Effector memory CD8-positive, alpha-beta T cell (primary cell): ENCODE measurements at regions not wholly inside any gene's neighbourhood (a gene's known extent, or its start where the extent isn't known, plus 50 kb on each side); places are given as distances from the start of the nearest gene placed in this dataset.

Source experiments
- ATAC-seq: fragments of 150-1000 bp; cut with Tn5 transposase; replicated peaks from 2 replicates; pipeline ENCODE4 v1.10.0; 2021; ENCODE audit warnings: mild to moderate bottlenecking, moderate library complexity
- DNase-seq, 3 experiments: peaks; one replicate each; pipeline ENCODE4 v3.0.0; 2021
- H3K27ac Mint-ChIP-seq, 2 donors: one replicate each; pipeline ENCODE4 v1.8.0; 2022; ENCODE audit warnings: mild to moderate bottlenecking in 2 of 2, mixed read lengths in 2 of 2, moderate library complexity in 2 of 2
- H3K27me3 Mint-ChIP-seq, 2 donors: one replicate each; pipeline ENCODE4 v1.8.0; 2022; ENCODE audit warnings: mixed read lengths in 2 of 2
- H3K36me3 Mint-ChIP-seq: one replicate; pipeline ENCODE4 v1.8.0; 2022; ENCODE audit warnings: mild to moderate bottlenecking, moderate library complexity, mixed read lengths; ENCODE audit not compliant: insufficient read depth
- H3K4me1 Mint-ChIP-seq, 2 donors: one replicate each; pipeline ENCODE4 v1.8.0; 2022; ENCODE audit warnings: low read depth in 2 of 2, mixed read lengths in 2 of 2
- H3K4me3 Mint-ChIP-seq, 2 donors: one replicate each; pipeline ENCODE4 v1.8.0; 2022; ENCODE audit warnings: mild to moderate bottlenecking in 2 of 2, mixed read lengths in 2 of 2, moderate library complexity in 2 of 2
- H3K9me3 Mint-ChIP-seq, 2 donors: one replicate each; pipeline ENCODE4 v1.8.0; 2022; ENCODE audit warnings: mixed read lengths in 2 of 2

DNA sequence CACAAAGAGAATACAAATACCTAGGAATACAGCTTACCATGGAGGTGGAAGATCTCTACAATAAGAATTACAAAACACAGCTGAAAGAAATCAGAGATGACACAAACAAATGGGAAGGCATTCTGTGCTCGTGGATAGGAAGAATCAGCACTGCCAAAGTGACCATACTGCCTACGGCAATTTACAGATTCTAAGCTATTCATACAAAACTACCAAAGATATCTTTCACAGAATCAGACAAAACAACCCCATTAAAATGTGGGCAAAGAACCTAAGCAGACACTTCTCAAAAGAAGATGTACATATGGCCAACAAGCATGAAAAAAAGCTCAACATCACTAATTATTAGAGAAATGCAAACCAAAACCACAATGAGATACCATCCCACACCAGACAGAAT lies 133.2 kb upstream of the SSTR4 start:
- Mint-ChIP-seq H3K4me3 (no peak overlapping the region), H3K9me3 (peaks cover 0 to 7% of the 10 kb centered on the region in 2 donors), H3K36me3 (no peaks in the 10 kb centered on the region), H3K27ac (no peak overlapping the region), H3K4me1 (no peaks in the 10 kb centered on the region), H3K27me3 (no peaks in the 10 kb centered on the region)
- ATAC-seq (no peak), DNase-seq (no peak)

DNA sequence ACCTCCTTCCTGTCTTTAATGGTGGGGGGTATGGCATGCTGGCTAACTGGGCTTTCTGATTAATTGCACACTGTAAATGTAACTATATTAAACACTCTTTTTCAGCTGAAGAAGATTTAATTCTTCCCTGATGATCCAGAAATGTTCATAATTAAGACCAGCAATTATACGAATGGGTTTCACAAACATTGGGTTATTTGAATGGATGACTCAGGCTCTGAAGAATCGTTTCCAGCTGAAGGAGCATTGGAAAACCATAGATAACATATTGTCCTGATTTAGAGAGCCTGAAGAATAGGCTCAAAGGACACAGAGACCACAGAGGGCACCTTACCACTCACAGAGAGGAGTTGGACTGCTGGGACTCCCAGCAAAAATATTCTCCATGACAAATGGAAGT lies 130.7 kb upstream of the SSTR4 start:
- H3K27me3 Mint-ChIP-seq: no peaks in the 10 kb centered on the region
- no peaks in the 10 kb centered on the region for H3K4me1 Mint-ChIP-seq
- H3K36me3 Mint-ChIP-seq: no peaks in the 10 kb centered on the region
- no peak overlapping the region for H3K4me3 Mint-ChIP-seq
- no peak for DNase-seq
- H3K9me3 Mint-ChIP-seq: peaks cover 0 to 7% of the 10 kb centered on the region in 2 donors
- H3K27ac Mint-ChIP-seq: no peak overlapping the region
- no peak for ATAC-seq

DNA sequence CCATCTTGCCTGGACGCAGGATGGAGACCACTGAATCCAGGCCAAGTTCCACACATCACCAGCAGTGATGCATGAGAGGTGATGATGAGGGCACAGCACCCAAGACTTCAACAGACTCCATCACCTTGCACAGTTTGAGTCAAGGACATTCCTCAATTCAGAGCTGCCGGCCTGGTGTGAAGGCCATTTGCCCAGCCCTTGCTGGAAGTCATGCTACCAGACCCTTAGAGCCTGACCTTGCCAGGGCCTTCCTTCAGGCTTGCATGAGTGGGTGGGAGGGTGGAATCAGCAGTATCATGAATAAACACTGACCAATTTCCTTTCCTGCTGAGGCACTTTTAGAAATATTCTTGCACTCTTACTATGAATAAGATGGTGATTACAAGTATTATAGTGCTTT lies 130.2 kb upstream of the SSTR4 start:
- H3K9me3 Mint-ChIP-seq: peaks cover 0 to 7% of the 10 kb centered on the region in 2 donors
- H3K4me1 Mint-ChIP-seq: no peaks in the 10 kb centered on the region
- no peak for DNase-seq
- no peak overlapping the region for H3K4me3 Mint-ChIP-seq
- H3K27ac Mint-ChIP-seq: no peak overlapping the region
- no peak for ATAC-seq
- no peaks in the 10 kb centered on the region for H3K27me3 Mint-ChIP-seq
- H3K36me3 Mint-ChIP-seq: no peaks in the 10 kb centered on the region

DNA sequence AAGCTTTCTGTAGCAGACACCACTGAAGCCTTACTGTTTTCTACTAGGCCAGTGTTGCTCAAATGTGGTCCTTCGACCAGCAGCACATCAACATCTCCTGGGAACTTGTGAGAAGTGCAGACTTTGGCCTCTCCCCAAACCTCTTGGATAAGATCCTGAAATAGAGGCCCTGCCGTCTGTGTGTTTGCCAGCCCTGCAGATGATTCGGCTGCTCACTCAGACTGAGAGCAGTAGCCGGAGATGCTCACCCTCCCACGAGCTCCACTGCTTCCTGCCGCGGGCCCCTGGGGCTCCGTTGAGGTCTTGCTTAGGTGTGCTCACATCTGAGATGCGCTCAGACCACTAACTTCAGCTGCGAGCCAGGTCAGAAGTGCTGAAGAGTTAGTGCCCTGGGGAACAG lies 129.5 kb upstream of the SSTR4 start:
- no peak overlapping the region for H3K27ac Mint-ChIP-seq
- no peaks in the 10 kb centered on the region for H3K36me3 Mint-ChIP-seq
- H3K9me3 Mint-ChIP-seq: peaks cover 0 to 5% of the 10 kb centered on the region in 2 donors
- no peak overlapping the region for H3K4me3 Mint-ChIP-seq
- no peak for DNase-seq
- ATAC-seq: no peak
- no peaks in the 10 kb centered on the region for H3K27me3 Mint-ChIP-seq
- no peaks in the 10 kb centered on the region for H3K4me1 Mint-ChIP-seq

DNA sequence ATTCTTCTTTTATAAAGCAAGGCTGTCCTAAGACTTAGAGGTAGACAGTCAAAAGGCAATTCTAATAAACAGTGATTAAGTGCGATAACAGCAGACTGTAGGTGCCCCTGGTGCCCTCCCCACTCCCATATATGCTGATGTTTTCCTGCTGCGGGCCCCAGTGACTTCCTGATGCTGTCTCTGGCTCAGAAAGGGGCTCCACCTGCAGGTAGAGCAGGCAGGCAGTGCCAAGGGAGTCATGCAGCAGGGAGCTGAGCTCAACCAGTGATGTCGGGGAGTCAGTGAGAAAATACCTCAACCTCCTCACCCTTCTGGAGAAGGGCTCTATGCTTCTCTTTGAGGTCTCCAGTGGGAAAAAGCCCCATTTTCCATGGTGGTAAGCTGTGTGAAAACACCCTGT lies 126.7 kb upstream of the SSTR4 start:
- no peak for ATAC-seq

DNA sequence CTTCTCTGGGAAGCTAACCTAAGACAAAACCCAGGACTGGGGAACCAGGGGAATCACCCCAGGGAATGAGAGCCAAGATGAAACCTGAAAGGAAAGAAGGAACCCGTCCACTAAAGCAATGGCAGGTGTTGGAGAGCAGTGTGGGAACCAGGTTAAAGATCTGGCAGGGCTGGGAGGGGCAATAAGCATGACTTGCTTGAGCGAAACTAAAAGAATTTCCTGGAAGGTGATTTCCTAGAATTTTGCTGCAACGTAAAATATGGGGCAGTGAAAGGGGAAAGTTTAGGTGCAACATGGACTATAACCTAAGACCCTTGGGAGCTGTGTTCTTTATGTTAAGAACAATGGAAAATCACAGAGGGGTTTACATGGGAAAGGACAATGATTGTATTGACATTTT lies 126.2 kb upstream of the SSTR4 start:
- Mint-ChIP-seq H3K9me3 (no peaks in the 10 kb centered on the region), H3K27me3 (no peaks in the 10 kb centered on the region), H3K4me3 (no peak overlapping the region), H3K36me3 (no peaks in the 10 kb centered on the region), H3K4me1 (no peaks in the 10 kb centered on the region), H3K27ac (no peak overlapping the region)
- DNase-seq (no peak), ATAC-seq (no peak)

More for the DNA sequence above, 126.7 kb upstream of the SSTR4 start:
- no peaks in the 10 kb centered on the region for H3K9me3 Mint-ChIP-seq
- no peak overlapping the region for H3K4me3 Mint-ChIP-seq
- H3K27me3 Mint-ChIP-seq: no peaks in the 10 kb centered on the region
- no peaks in the 10 kb centered on the region for H3K36me3 Mint-ChIP-seq
- no peaks in the 10 kb centered on the region for H3K4me1 Mint-ChIP-seq
- H3K27ac Mint-ChIP-seq: no peak overlapping the region
- DNase-seq: no peak

DNA sequence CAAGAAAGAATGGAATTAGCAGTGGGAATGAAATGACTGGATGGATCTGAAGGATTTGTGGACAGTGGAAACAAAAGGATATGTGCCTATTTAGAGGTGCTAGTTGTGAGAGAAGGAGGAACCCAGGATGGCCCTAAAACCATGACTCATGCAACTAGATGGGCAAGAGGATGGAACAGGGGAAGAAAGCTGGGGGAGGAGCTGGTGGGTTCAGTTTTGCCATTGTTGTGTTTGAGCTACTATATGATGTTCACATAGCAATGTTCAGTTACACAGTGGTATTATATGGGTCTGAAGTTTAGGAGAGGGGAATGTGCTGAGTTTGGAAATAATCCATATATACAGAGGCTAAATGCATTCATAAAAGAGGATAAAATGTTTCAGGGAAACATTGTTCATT lies 125.7 kb upstream of the SSTR4 start:
- Mint-ChIP-seq H3K9me3 (no peaks in the 10 kb centered on the region), H3K36me3 (no peaks in the 10 kb centered on the region), H3K4me1 (no peaks in the 10 kb centered on the region), H3K4me3 (no peak overlapping the region), H3K27me3 (no peaks in the 10 kb centered on the region), H3K27ac (no peak overlapping the region)
- no peak for DNase-seq
- no peak for ATAC-seq

DNA sequence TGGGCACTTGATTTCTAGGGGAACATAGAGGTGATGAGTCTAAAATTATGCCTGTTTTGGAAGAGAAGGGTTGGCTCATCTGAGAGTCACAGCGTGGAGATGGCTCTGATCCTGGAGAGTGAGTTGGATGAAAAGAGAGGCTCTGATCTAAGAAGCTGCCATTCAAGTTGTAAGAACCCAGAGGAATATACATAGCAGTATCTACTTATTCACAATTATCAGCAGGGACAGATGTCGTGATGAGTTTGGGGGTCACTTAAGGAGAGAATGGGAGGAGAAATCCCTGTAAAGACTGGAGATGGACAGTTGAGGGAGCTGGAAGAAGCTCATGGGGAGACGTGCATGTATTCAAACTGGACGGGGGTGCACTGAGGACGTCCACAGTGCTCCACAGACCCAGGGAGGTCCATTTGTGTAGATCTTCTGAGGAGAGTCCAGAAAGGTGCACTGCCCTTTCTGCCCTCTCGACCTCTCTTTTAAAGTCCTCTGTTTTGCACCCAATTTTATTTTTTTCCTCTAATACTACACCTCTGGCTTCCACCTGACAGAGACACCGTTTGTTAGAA lies 124.7 kb upstream of the SSTR4 start:
- H3K27ac Mint-ChIP-seq: no peak overlapping the region
- H3K36me3 Mint-ChIP-seq: no peaks in the 10 kb centered on the region
- H3K4me1 Mint-ChIP-seq: no peaks in the 10 kb centered on the region
- no peak overlapping the region for H3K4me3 Mint-ChIP-seq
- no peak for ATAC-seq
- no peaks in the 10 kb centered on the region for H3K27me3 Mint-ChIP-seq
- DNase-seq: no peak
- H3K9me3 Mint-ChIP-seq: no peaks in the 10 kb centered on the region

DNA sequence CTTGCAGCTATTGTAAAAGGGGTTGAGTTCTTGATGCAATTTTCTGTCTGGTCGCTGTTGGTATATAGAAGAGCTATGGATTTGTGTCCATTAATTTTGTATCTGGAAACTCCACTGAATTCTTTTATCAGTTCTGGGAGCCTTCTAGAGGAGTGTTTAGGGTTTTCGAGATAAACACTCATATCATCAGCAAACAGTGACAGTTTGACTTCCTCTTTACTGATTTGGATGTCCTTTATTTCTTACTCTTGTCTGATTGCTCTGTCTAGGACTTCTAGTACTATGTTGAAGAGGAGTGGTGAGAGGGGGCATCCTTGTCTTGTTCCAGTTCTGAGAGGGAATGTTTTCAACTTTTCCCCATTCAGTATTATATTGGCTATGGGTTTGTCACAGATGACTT lies 120.8 kb upstream of the SSTR4 start:
- no peak overlapping the region for H3K4me3 Mint-ChIP-seq
- H3K27ac Mint-ChIP-seq: no peak overlapping the region
- DNase-seq (no peak), ATAC-seq (no peak)
- H3K4me1 Mint-ChIP-seq: no peaks in the 10 kb centered on the region
- no peaks in the 10 kb centered on the region for H3K27me3 Mint-ChIP-seq
- H3K9me3 Mint-ChIP-seq: no peaks in the 10 kb centered on the region
- no peaks in the 10 kb centered on the region for H3K36me3 Mint-ChIP-seq

DNA sequence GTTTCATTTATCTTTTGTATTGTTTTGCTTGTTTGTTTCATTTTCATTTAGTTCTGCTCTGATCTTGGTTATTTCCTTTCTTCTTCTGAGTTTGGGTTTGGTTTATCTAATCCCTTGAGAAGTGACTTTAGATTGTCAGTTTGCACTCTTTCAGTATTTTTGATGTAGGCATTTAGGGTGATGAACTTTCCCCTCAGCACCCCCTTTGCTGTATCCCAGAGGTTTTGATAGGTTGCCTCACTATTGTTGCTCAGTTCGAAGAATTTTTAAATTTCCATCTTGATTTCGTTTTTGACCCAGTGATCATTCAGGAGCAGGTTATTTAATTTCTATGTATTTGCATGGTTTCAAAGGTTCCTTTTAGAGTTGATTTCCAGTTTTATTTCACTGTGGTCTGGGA lies 119.6 kb upstream of the SSTR4 start:
- Mint-ChIP-seq H3K4me3 (no peak overlapping the region), H3K27me3 (no peaks in the 10 kb centered on the region), H3K4me1 (no peaks in the 10 kb centered on the region), H3K27ac (no peak overlapping the region), H3K9me3 (no peaks in the 10 kb centered on the region), H3K36me3 (no peaks in the 10 kb centered on the region)
- no peak for DNase-seq
- no peak for ATAC-seq

DNA sequence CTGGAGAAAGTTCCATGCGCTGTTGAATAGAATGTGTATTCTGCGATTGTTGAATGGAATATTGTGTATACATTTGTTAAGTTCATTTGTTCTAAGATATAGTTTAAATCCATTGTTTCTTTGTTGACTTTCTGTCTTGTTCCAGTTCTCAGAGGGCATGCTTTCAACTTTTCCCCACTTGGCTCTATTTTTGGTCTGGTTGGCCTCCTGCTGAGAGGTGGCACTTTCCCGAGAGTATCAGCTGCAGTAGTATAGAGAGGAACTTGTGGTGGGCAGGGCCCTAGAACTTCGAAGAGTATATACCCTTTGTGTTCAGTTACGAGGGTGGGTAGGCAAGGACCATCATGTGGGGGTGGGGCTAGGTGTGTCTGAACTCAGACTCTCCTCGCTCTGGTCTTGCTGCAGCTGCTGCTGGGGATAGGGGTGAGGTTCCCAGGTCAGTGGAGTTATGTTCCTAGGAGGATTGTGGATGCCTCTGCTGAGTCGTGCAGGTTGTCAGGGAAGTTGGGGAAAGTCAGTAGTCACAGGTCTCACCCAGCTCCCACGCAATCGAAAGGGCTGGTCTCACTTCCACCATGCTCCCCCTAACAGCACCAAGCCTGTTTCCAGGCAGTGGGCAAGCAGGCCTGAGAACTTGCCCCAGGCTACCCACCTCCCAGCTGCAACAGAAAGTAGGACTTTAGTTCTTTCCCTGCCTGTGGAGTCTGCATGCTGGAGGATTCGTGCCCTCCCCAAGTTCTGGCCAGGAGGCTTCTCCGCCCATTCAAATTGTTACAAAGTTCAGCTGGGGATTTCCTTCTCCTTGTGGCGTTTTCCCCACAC lies 118.9 kb upstream of the SSTR4 start:
- no peak for DNase-seq
- no peaks in the 10 kb centered on the region for H3K36me3 Mint-ChIP-seq

DNA sequence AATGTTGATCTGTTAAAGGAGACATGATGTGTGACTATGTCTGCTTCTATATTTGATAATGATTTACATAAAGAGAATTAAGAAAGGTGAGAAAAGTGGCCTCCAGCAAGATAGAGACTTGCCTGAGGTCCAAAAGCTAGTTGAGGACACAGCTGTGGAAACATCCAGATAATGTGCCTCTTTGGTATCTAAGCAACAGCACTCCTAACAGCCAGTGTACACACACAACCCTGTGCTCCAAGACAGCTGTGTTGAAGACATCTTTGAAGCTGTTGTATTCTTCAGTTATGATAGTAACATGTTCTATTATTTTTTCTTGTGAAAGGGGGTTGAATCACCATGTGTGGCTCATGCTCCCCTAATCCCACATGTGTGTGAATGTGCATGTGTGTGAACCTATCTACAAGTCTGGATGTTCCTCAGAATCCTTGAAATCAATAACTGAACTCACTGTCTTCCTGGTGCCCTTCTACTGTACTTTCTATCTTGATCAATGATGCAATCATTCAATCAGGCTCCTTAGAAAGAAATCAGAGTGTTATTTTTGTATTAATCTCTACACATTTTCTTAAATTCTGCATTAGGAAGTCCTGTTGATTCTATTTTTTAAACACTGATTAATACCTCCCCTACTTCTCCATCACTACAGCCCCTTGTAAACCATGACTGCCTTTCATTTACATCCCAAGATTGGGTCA lies 116.7 kb upstream of the SSTR4 start:
- Mint-ChIP-seq H3K4me3 (no peak overlapping the region), H3K9me3 (peaks cover 0 to 2% of the 10 kb centered on the region in 2 donors), H3K36me3 (no peaks in the 10 kb centered on the region), H3K27ac (no peak overlapping the region), H3K27me3 (no peaks in the 10 kb centered on the region), H3K4me1 (no peaks in the 10 kb centered on the region)
- ATAC-seq (no peak), DNase-seq (no peak)

More for the DNA sequence above, 118.9 kb upstream of the SSTR4 start:
- Mint-ChIP-seq H3K27ac (no peak overlapping the region), H3K9me3 (peaks cover 0 to 1% of the 10 kb centered on the region in 2 donors), H3K27me3 (no peaks in the 10 kb centered on the region), H3K4me1 (no peaks in the 10 kb centered on the region), H3K4me3 (no peak overlapping the region)
- no peak for ATAC-seq

DNA sequence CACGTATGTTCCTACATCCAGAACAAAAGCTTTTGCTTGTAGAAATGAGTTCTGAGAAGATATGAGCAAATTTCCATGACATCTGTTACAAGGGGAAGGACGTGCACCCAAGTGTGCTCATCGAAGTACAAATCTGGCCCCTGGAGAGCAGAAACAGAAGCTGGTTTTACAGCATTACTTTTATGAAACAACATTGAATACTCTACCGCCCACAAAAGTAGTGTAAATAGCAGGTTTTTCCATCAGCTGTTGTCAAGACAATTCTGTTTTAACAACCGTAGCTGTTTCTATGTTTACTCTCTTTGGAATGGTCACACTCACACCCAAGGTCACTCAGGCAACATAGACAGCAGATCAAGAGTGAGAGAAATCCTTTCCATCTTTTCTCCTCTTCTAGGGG lies 114.2 kb upstream of the SSTR4 start:
- Mint-ChIP-seq H3K4me1 (no peaks in the 10 kb centered on the region), H3K9me3 (peaks cover 0 to 2% of the 10 kb centered on the region in 2 donors), H3K27me3 (no peaks in the 10 kb centered on the region), H3K4me3 (no peak overlapping the region), H3K36me3 (no peaks in the 10 kb centered on the region), H3K27ac (no peak overlapping the region)
- ATAC-seq: no peak
- no peak for DNase-seq
